ENCODE measurements at regions not wholly inside any gene's neighbourhood (a gene's known extent, or its start where the extent isn't known, plus 50 kb on each side); places are given as distances from the start of the nearest gene placed in this dataset.

DNA sequence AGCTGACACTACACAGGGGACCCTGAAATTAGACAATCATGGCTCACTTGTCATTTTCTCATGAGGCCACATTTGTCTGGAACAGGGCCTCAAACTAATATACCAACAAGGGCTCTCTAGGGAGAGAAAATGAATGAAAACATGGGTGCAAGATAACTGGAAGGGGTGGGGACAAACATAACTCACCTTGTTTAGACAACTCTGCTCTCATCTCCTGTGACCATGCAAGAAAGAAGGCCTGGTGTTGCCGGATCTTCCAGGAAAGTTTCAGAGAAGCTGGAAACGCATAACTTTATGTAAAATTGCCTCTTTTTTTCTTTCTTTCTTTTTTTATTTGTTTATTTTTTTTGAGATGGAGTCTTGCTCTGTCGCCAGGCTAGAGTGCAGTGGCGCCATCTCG lies 80.4 kb upstream of the SPRED2 start:
- TF ChIP-seq, protein P1, sequence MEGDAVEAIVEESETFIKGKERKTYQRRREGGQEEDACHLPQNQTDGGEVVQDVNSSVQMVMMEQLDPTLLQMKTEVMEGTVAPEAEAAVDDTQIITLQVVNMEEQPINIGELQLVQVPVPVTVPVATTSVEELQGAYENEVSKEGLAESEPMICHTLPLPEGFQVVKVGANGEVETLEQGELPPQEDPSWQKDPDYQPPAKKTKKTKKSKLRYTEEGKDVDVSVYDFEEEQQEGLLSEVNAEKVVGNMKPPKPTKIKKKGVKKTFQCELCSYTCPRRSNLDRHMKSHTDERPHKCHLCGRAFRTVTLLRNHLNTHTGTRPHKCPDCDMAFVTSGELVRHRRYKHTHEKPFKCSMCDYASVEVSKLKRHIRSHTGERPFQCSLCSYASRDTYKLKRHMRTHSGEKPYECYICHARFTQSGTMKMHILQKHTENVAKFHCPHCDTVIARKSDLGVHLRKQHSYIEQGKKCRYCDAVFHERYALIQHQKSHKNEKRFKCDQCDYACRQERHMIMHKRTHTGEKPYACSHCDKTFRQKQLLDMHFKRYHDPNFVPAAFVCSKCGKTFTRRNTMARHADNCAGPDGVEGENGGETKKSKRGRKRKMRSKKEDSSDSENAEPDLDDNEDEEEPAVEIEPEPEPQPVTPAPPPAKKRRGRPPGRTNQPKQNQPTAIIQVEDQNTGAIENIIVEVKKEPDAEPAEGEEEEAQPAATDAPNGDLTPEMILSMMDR (IDR thresholded peaks at IDR 0.05) = no peak
- no peak for TF ChIP-seq POLR2A (IDR thresholded peaks at IDR 0.05)
